GM18520 (cell line): ENCODE measurements at regions not wholly inside any gene's neighbourhood (a gene's known extent, or its start where the extent isn't known, plus 50 kb on each side); places are given as distances from the start of the nearest gene placed in this dataset.
"Not testable (repeated sequence)": the region's sequence is repeated elsewhere in the genome, so short reads cannot be mapped to it uniquely, and the experiment has no call there.

Experiments
- ATAC-seq: cut with Tn5 transposase; IDR thresholded peaks from one replicate; pipeline ENCODE4 v1.9.1; 2021; ENCODE audit not compliant: unreplicated experiment

GRCh38 chr3:194860725-194861124 lies 175.0 kb downstream of the FAM43A start:
- no peak for ATAC-seq

DNA sequence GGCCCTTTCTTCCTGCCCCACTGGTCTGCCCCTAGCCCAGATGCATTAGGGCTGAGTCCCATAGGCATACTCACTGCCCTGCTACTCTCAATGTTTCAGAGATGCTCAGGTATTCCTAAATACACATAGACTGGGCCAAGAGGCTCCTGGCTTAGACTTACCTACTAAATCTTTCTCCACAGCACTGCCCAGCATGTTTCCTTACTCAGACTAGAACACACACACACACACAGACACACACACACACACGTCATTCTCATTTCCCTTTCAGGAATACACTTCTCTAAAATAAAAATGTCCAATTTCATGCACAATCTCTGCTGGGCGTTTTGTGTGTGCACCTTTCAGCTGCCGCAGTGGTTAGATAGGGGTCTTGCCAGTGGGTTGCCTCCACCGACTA lies 175.7 kb downstream of the FAM43A start:
- ATAC-seq = no peak

DNA sequence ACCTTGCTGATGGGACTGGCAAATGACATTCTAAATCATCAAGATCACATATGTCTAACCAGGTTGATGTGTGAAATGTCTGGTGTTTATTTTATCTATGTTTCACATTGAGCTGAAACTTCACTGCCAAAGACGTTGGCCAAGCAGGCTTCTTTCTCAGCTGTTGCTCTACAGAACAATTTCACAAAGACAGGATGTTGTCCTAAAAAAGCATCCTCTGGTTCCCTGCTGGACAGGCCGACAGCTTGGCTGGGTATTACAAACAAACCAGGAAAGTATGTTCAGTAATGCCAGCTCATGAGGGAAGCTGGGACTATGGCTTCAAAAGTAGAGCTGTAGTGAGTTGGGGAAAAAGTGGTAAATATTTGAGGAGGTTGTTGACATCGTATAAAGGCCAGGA lies 179.4 kb downstream of the FAM43A start:
- no peak for ATAC-seq

GRCh38 chr3:194865615-194866014 lies 179.9 kb downstream of the FAM43A start:
- ATAC-seq = no peak

- no peak for ATAC-seq
Observed at GRCh38 chr3:194866236-194866635, 180.6 kb downstream of the FAM43A start.

GRCh38 chr3:194867270-194867983 lies 181.7 kb downstream of the FAM43A start:
- no peak for ATAC-seq

GRCh38 chr3:194868831-194869230 lies 183.1 kb downstream of the FAM43A start:
- no peak for ATAC-seq

DNA sequence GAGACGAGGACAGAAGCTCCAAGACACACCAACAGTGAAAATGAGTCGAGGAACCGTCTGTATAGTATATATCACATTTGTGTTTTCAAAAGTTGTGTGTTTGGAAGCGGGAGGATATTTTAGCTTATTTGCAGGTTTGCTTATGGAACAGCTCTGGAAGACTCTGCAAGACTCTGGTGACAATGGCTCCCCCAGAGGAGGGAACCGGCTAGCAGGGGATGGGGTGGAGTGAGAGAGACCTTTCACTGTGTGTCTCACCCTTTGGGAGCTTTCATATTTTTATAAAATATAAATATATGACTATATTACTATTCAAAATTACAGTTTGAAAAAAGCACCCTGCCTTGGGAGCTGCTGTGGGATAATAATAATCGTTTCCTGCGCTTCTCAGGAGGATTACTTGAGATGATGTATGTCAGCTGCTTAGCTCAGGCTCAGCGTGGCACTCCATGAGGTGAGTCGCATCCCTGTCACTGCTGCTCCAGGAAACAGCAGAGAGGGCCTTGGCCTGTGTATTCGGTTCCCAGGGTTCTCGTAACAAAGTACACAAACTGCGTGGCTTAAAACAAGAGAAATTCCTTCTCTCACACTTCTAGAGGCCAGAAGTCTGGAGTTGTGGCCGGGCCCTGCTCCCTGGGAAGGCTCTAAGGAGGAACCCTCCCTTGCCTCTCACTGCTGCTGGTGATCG lies 183.9 kb downstream of the FAM43A start:
- no peak for ATAC-seq

DNA sequence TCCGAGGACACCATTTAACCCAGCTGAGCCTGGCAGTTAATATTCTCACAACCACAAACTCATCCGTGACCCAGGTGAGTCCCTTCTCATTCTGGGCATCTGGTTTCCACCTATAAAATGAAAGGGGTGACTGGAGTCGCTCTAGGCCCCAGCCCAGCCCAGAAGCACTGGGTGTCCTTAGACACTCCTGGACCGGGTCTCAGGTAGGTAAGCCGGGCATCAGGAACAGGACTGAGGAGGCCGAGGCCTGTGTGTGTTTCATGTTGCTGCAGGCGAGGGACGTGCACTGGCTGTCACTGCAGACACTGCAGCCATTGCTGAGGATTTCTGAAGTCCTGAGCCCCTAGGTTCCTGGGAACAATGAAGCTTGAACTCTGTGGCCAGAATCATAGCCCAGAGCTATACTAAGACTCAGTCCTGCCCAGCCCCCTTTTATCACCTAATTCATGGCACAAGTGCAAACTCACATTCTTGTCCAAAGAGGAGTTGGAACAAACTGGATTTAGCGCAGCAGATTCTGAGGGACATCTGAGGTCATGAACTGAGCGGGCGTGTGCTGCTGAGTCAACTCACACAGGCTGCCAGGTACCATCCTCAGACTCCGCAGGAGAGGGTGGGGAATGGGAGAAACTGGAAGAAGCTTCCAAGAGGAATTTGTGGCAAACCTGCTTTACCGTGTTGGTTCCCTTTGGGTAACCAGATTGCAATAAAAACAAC lies 184.9 kb downstream of the FAM43A start:
- no peak for ATAC-seq

DNA sequence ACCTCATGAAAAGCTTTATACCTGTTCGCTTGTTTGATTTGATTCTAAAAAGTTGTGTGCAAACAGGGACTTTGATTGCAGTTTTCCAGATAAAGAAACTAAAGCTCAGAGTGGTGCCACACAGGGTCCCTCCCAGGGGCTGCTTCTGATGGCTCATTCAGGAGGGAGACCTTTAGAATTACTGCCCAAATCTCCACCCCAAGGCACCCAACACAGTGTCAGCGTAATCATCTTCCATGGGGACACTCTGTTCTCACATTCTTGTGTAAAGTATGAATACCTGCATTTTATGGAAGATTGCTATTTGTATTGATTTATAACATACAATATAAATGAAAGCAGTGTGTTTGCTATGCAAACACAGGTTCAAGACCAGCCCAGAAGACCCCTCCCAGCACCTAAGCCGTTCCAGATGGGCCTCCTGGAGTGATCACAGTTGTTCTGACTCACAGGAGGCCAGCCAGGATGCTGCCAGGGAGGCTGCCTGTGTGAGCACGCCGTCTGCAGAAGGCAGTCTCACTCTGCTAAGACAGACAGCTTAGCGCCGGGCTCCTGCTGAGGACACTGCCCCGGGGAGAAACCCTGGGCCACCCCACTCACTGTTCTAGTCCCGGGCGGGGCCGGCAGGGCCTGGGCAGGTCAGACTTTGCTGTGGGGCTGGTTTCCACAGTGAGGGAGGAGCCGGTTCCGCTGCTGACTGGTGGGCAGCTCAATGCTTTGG lies 185.6 kb downstream of the FAM43A start:
- ATAC-seq = peak; percentile 37

GRCh38 chr3:194871864-194872668 lies 186.4 kb downstream of the FAM43A start:
- no peak for ATAC-seq

- ATAC-seq = no peak
Observed at GRCh38 chr3:194872669-194872977, 186.9 kb downstream of the FAM43A start.

- not testable (repeated sequence) for ATAC-seq
Observed at GRCh38 chr3:194873474-194873873, 187.8 kb downstream of the FAM43A start.

DNA sequence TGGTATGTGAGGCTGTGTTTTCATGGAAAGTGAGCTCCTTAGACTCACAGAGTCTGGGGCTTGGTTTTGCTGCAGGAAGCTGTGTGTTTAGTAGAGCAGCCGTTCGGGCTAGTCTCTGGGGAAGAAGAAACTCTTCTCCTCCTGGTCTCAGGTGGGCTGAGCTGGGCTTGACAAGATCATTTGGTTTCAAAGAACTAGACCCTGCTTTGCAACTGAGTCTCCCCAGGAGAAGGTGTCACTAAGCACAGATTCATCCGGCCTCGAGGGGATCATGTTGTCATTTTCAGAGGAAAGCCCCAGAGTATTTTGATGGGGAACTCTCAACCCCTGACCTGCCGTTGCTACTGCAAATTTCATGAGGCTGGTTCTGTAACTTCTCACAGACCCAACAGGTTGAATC lies 188.5 kb downstream of the FAM43A start:
- no peak for ATAC-seq

DNA sequence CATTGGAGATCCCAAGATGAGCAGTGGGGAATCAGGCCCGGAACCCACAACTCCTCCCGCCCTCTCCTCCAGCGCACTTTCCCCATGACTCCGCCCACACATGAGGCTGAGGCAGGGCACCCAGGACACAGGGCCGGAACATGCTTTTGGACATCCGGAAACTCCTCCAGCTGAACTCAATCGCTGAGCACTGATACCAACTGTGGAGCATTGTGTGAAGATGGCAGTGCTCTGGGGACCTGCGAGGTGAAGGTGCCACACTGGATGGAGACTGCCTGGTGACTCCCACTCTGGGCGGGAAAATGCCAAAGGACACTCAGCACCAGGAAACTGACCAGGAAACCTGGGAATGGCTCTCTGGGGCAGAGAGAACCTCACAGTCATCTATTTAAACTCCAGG lies 189.1 kb downstream of the FAM43A start:
- no peak for ATAC-seq

GRCh38 chr3:194875581-194876402 lies 190.1 kb downstream of the FAM43A start:
- no peak for ATAC-seq

DNA sequence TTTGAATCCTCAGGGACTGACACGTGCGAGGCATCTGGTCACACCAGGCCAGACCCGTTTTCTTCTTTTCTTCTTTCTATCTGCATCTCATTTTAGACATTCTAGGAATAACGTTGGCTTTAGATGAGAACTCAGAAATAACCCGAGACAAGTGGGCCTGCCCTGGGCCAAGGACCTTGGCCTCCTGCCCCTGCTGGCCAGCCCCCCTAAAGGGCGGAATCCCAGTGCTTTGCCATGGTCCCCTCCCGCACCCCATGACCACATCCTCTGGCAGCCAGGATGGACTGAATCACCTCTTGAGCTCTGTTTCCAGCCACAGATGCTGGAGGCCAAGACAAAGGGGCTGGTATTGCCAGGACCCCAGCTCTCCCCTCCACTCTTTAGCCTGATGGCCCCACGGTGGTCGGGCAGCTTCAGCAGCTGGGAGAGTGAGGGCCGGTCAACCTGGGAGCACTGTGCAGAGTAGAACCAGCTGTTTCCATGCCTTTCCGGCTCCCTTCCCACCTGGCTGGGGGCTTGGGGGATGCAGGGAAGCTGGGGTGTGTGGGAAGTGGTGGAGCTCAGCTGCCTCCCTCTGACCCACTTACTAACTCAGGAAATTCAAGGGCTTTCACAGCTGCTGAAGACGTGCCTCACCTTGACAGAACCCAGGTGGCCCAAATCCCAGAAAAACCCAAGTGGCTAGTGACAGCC lies 190.9 kb downstream of the FAM43A start:
- no peak for ATAC-seq

DNA sequence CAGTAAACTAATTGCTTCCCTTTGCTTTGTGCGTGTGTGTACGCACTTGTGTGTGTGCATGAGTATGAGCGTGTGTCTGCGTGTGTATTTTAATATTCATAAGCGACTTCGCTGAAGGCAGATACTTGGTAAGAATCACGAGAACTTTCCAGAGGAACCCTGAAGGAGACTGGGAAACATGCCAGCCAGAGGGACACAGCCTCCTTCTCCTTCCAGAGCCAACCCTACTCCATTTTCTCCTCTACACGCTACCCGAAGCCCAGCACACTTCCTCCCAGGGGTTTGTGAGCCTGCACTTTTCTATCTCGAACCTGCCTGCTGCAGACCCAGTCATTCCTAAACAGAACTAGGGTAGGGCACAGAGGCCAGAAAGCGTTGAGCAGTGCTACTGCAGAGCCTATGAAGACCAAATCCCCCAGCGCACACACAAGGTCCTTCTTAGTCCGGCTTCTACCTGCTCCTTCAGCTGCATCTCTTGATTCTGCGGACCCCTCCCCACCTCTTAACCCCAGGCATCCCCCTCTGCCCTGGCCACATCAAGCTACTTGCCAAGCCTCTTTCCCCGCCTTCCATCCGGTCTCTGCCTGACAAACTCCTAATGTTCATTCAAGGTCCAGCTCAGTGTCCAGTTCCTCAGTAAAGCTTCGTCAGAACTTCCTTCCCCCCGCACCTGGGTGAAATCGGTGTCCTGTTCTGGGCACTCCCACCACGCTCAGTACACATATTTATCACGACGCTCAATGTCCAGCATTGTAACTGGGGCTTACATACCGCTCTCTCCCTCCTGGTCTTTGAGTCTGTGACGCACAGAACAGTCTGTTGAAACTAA lies 191.8 kb downstream of the FAM43A start:
- ATAC-seq = no peak
